ENCODE measurements at regions not wholly inside any gene's neighbourhood (a gene's known extent, or its start where the extent isn't known, plus 50 kb on each side); places are given as distances from the start of the nearest gene placed in this dataset.

DNA sequence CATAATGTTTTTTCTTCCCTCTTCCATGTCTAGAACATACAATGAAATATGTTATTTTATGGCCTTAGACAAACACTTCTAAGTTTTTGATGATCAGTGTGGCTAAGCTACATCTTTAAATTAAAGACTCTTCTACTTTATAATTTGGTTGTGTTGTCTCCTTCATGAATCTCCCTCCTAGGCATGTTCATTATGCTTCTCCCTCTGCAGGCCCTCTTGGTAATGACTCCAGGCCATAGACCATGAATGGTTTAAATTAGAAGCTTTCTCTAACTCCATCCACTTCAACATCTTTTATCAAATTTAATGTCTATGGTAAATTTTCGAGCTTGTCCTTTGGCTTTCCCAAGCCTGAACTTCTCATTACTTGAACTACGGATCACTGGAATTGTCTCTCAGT lies 342.7 kb upstream of the ADAMTS16 start:
- DNase-seq (ENCODE audit: low read depth in 2 of 2), result no peak

DNA sequence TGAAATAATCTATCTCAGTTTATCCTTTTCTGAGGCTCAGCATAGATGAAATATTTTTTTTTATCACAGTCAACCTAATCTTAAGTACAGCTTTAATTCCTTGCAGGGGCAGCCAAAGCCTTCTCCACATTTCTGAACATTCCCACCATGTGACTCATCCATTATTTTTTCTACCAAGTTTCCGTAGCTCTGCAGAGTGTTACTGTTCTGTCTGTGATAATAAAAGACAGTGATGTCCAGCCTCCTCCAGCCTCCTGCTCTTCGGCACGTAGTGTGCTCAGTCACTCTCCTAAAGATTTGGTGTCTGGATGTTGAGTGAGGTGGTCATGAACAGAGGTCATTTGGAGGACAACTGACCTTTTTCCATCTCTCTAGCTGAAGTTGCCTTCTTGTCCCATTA lies 338.1 kb upstream of the ADAMTS16 start:
- DNase-seq (ENCODE audit: low read depth in 2 of 2), result no peak

DNA sequence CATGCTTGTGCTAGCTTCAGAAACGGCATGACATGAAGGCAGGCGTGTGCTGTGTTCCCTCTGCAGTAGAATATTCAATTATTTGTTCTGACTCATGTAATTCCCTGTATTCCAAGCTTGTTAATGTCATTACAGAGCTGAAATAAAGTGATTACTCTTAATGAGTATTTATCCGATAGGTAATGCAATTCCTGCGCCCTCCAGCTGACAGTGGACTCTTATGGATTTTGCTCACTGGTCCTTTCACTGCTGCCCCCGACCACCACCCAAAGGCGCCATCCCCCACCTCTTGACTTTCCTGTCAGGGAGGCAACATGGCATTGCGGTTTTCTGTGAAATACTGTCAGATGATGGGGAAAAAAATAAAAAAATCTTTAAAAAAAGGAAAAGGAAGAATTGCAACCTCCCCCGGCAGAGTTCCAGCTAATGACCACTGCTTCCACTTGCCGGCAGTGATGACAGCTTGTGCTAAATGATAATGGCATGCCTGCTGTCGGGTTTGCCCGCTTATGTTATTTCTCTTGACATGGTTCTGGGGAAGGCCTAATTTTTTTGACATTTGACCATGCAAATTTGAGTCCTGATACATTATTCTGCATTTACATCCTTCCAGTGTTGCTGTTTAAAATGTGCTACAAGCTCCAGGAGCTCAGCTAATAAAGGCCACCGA lies 335.3 kb upstream of the ADAMTS16 start:
- no peak for DNase-seq (ENCODE audit: low read depth in 2 of 2)

DNA sequence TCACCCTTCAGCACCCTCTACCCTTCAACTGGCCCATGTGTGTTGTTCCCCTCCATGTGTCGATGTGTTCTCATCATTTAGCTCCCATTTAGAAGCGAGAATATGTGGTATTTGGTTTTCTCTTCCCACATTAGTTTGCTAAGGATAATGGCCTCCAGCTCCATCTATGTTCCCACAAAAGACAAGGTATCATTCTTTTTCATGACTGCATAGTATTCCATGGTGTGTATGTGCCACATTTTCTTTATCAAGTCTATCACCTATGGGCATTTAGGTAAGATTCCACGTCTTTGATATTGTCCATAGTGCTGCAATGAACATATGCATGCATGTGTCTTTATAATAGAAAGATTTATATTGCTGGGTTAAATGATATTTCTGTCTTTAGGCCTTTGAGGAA lies 325.1 kb upstream of the ADAMTS16 start:
- DNase-seq (ENCODE audit: low read depth in 2 of 2), result no peak

DNA sequence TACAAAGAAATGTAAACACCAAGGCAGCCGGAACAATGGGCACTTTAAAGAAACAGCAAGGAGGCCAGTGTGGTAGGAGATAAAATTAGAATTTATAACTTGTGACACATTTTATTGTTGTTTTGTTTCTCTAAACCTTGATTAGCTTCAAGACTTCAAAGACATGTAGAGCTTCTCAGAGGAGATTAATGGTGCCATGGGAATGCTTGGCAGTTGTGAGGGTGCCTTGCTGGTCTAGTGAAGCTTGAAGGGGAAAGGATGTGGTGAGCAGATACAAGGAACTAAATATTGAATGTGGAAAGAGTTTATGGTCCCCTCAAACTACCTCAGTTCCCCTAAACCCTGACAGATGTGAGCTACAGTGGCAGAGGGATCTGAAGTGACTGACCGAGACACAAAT lies 322.4 kb upstream of the ADAMTS16 start:
- no peak for DNase-seq (ENCODE audit: low read depth in 2 of 2)

DNA sequence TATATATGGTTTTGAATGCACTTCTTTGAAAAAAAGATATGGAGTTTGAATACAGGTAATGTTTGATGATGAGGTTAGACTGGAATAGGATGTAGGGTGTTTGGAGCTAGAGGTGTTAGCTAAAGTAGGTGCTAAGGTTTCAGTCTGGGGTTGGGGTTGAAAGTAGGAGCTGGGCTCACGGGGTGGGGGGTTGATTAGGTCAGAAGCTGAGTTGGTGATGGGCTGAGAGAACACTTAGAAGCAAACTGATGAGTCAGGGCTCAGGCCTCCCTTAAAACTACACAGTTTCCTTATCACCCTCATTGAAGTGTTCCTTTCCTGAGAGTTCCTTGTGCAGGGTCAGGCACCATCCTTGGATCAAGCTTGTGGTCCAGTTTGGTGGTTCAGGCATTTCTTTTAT lies 308.8 kb upstream of the ADAMTS16 start:
- no peak for DNase-seq (ENCODE audit: low read depth in 2 of 2)

DNA sequence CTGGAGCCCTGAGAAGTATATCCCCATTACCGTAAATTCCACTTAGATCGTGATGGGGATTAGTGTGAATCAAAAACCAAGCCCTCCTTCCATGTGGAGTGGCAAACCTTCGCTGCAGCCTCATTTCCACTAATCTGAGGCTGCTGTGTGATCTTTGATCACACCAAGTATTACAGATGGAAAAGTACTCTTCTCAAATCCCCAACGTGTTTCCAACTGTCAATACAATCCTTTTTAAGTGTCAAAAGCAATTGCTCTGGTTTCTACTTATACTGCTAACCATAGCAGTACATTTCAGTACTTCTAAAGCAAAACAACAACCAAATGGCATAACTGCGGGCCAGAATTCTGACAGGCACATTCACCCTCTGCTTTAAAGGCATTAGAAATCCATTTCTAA lies 307.7 kb upstream of the ADAMTS16 start:
- no peak for DNase-seq (ENCODE audit: low read depth in 2 of 2)

DNA sequence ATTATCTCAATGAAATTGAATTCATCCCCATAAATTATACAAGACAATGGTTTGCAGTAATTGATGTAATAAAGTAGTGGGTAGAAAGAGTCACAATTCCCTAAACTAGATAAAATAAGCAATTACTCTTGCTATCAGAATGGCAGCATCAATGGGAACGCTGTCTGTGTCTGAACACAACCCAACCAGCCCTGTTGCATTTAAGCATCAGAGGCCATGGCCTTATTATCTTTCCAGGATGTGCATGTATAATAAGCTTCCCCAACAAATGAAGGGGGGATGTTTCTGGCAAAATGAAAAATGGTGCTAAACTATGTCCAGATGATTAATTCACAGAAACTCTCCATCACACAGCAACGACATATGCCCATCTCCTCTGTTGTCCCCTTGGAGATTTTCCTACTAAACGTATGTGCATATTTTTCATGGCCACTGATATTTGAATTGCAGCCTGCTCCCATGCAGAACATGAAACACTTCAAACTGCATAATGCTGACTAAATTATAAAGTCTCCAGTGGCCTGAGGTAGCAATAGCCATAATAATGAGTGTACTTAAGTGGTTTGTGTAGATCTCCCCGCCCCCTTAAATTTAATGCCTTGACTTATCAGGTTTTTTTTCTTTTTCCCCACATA lies 306.9 kb upstream of the ADAMTS16 start:
- no peak for DNase-seq (ENCODE audit: low read depth in 2 of 2)

DNA sequence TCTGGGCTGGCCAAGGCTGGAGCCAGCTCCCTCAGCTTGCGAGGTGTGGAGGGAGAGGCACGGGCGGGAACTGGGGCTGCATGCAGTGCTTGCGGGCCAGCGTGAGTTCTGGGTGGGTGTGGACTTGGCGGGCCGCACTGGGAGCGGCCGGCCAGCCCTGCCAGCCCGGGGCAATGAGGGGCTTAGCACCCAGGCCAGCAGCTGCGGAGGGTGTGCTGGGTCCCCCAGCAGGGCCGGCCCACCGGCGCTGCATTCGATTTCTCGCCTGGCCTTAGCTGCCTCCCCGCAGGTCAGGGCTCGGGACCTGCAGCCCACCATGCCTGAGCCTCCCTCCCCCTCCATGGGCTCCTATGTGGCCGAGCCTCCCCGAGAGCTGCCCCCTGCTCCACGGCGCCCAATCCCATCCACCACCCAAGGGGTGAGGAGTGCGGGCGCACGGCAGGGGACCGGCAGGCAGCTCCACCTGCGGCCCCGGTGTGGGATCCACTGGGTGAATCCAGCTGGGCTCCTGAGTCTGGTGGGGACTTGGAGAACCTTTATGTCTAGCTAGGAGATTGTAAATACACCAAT lies 302.6 kb upstream of the ADAMTS16 start:
- no peak for DNase-seq (ENCODE audit: low read depth in 2 of 2)

DNA sequence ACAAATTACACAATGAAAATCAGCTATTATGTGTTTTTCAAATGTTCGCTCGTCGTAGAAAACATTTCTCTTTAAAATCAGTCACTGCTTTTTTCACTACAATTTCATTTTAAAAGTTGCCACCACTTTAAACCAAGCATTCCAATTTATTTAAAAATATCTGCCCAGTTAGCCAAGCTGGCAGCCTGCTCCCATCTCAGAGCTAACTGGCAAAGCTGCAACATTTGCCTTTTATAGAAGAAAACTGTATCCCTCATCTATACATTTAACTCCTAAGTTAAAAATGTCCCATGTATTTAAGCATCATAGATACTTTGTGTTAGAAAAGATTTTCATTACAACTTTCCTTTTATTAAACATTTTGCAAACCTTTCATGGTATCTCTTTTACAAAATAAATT lies 294.9 kb upstream of the ADAMTS16 start:
- DNase-seq (ENCODE audit: low read depth in 2 of 2), result no peak

DNA sequence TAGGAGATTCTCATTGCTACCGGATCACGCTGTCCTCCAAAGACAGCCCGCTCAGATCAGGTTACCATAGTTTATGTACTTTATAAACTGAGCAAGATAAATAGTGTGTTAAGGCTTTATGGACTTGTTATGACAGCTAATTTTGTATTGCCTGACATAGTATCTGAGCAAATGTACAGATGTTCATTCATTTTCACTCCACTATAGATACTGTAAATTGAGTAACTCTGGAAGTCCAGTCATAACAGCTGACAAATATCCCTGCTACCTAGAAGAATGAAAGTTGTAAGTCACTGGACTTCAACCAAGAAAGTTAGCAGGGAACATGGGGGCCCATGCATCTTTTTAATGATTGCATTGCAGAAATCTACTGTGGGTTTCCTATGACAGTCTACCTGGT lies 292.4 kb upstream of the ADAMTS16 start:
- DNase-seq (ENCODE audit: low read depth in 2 of 2), result no peak

DNA sequence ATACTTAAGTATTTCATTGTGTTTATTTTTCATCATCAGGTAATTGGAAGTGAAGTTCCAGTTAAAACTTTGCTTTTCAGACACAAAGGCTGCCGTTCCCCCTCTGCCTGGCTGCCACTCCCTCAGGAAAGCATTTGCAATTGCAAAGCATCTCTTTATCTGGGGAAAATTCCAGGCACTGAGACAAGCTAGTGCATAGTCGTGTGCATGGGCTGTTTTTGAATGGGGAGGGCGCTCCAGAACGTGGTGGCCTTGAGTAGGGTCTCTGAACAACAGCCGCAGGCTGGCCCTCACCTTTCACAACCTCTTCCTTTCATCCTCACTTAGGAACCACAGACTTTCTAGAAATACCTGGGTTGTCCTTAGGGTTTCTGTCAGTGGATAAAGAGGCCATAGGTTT lies 285.1 kb upstream of the ADAMTS16 start:
- DNase-seq (ENCODE audit: low read depth in 2 of 2), result no peak

DNA sequence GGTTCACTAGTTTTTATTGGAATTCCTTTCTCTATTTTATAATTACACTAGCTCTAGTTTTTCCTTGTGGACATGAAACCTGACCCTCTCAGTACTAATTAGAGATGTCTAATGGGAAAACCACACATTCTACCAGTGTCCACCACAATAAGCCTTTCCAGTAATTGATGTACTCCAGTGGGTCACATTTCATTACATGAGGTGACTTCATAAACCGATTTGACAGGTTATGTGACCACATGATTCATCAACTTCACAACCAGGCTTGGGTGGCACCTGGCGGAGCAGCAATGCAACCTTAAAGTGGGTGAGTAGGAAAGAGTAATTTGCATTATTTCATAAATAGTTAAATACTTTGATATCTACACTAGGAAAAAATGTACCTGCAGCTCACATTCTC lies 284.2 kb upstream of the ADAMTS16 start:
- DNase-seq (ENCODE audit: low read depth in 2 of 2), result no peak

DNA sequence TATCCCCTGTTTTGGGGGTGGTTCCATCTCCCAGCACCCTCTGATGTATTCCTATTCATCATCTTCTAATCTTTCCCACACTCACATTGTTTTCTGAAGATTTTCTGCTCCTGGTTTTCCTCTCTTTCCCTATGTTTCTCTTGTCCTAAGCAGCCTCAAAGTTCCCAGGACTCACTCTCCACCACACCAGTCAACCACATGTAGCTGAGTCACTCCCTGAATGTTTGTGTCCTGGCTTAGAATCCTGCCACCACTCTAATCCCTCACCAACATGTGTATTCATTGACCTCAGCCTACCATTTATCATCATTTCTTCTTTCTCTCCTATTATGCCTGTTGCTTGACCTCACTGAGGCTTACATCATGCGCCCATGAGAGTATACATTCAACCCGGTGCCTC lies 282.4 kb upstream of the ADAMTS16 start:
- DNase-seq (ENCODE audit: low read depth in 2 of 2), result no peak

DNA sequence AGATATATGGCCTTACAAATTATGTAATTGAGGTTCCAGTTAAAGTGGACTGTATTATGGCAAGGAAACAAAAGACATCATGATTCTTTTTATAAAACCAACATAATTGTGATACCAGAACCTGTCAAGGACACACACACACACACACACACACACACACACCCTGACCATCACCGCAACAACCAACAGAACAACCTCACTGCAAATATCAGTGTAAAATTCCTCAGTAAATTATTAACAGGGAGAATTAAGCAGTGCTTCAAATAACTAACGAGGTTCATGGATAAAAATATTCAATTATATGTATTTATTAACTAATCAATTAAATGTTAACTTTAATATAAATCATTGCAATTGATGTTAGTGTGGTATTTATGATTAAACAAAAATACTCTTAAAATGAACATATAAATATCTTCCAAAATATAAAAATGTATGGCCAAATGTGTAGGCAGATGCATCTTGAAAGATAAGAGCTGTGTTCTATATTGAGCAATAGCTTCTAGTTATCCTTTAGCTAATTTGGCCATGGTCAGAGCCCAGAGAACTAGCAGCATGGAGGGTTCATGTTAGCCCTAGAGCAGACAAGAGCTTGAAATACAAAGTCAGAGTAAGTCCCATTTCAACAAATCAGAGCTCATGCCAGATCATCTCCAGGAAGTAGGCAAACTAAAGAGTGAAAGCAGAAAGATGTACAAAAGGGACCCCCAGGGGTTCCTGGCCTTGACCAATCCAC lies 280.5 kb upstream of the ADAMTS16 start:
- no peak for DNase-seq (ENCODE audit: low read depth in 2 of 2)

DNA sequence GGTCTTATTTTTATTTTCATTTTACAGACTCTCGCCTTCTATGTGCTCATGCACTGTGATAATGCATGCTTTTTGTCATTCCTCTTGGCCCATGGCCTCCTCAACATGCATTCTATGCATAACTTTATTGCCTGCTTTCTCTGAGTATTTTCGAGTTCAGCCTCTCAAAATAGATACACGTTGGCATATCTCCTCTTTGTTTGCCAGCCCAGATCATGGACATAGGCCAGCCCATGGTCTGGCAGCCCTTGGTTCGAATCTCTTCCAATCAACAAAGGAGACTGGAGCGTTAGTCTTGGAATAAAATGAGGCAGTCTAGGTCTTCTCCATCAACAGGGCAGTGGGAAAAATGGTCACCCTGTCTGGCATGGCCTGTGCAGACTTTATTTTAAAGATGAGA lies 279.5 kb upstream of the ADAMTS16 start:
- DNase-seq (ENCODE audit: low read depth in 2 of 2), result no peak

DNA sequence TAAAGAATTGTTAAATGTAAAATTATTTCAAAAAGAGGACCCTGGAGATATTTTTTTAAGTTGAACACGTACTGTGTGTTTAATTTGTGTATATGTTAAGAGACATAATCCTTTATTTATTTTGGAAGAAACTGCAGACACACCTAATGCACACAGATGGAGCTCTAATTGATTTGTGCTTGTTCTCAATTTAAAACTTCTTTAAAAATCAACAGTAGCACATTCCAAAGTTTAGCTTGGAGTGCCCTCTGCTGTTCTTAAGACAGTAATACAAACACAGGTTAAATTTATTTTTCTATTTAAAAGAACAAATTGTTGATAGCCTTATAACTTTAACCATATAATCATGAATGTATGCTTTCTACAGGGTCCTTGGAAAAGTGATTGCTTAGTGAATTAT lies 277.6 kb upstream of the ADAMTS16 start:
- DNase-seq (ENCODE audit: low read depth in 2 of 2), result no peak

DNA sequence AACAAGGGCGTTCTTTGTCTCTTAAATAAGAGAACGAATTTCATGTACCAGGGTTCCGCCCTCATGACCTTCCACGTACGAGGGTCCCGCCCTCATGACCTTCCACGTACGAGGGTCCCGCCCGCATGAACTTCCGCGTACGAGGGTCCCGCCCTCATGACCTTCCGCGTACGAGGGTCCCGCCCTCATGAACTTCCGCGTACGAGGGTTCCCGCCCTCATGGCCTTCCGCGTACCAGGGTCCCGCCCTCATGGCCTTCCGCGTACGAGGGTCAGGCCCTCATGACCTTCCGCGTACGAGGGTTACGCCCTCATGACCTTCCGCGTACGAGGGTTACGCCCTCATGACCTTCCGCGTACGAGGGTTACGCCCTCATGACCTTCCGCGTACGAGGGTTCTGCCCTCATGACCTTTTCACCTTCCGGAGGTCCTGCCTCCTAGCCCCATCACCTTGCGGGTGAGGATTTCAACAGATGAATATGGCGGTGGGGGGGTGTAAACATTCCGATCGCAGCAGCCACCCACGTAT lies 273.9 kb upstream of the ADAMTS16 start:
- DNase-seq (ENCODE audit: low read depth in 2 of 2), result no peak

DNA sequence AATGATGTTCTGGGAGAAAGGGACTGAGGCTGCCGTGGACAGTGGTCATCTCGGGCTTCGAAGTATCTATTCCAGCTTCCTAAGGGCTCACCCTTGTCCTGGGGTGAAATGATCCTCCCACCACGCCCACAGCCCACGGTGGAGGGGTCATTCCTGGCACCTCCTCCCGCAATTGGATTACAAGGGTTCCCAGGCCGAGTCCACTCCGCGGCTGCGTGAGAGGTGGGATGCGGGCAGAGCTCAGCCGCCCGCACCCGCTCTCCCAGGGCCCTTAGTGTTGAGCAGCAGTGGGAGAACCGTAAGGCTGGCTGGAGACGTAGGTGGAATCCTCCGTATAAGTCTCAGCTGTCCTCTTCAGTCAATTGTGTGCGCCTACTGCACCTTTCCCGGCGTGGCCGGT lies 273.3 kb upstream of the ADAMTS16 start:
- no peak for DNase-seq (ENCODE audit: low read depth in 2 of 2)

DNA sequence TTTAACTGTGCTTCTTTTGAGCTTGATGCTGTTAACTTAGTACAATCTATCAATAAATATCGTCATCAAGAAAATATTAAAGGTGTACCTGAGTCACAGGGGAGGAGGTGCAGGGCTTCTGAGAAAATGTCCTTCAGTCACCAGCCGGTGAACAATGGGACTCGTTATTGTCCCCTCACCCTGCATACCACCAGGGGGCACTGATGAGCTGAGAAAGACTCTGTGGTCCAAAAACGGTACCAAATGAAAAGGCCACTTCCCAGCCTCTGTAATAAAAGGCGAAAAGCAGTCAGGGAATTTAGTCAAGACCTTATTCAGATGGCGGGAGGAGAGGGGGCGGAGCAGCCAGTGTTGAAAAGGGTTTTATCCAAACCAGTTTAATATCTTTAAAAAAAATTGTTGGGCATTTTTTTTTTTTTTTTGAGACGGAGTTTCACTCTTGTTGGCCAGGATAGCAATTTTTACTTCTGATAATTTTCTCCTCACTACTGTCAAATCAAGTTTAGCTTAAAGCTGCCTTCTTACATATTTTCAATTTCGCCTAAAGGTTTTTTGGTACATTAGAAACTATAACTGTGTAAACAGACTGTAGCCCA lies 271.9 kb upstream of the ADAMTS16 start:
- peak; percentile 3 to 16 for DNase-seq (ENCODE audit: low read depth in 2 of 2)

DNA sequence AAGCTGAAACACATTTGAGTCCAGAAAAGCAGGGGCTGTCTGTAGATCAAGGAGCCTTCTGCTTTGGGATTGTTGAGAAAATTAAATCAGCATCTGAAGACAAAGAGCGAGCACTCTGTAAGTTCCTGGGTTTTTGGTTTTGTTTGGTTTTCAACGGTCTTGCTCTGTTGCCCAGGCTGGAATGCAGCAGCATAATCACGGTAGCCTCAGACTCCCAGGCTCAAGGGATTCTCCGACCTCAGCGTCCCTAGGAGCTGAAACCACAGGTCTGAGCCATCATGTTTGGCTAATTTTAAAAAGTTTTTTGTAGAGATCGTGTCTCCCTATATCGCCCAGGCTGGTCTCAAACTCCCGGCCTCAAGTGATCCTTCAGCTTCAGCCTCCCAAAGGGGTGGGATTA lies 266.5 kb upstream of the ADAMTS16 start:
- DNase-seq (ENCODE audit: low read depth in 2 of 2), result no peak

DNA sequence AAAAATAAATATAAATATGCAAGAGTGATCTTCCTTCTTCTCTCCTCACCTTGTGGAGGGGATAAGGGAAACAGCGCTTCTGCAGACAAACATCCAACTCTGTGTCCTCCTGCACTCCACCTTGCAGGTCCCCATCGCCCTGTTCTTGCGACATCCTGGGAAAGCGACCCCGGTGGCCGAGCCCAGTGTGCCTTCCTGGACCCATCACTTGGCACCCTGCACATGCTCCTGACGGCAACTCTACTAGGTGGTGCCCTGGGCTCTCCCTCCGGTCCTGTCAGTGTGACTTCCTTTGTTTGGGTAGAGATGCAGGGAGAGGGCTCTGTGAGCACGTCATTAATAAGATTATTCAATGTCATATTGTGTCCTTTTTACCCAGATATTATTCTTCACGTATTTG lies 266.0 kb upstream of the ADAMTS16 start:
- DNase-seq (ENCODE audit: low read depth in 2 of 2), result no peak
